Vagina (tissue), 2 donors: ENCODE measurements at regions not wholly inside any gene's neighbourhood (a gene's known extent, or its start where the extent isn't known, plus 50 kb on each side); places are given as distances from the start of the nearest gene placed in this dataset.

Experiments
- DNase-seq, 2 donors: peaks; one replicate each; pipeline ENCODE4 v3.0.0-alpha.2; 2017; ENCODE audit errors: extremely low spot score in 2 of 2
- H3K27ac ChIP-seq: fragments of 200-600 bp; sonication (generic); one replicate; pipeline ENCODE4 v1.5.1; 2019
- H3K27me3 ChIP-seq: fragments of 200-600 bp; sonication (generic); one replicate; pipeline ENCODE4 v1.5.1; 2019
- H3K36me3 ChIP-seq, 2 donors: fragments of 200-600 bp; sonication (generic); one replicate each; pipeline ENCODE4 v1.5.1; 2017 to 2019
- H3K4me1 ChIP-seq: fragments of 200-600 bp; sonication (generic); one replicate; pipeline ENCODE4 v1.5.1; 2019
- H3K4me3 ChIP-seq, 2 donors: fragments of 200-600 bp; sonication (generic); 1 replicate in 1 of 2; 2 replicates in 1 of 2; pipeline ENCODE4 v1.5.1; 2016 to 2019
- H3K9me3 ChIP-seq: fragments of 200-600 bp; sonication (generic); one replicate; pipeline ENCODE4 v1.5.1; 2019
- CTCF ChIP-seq, 3 experiments: fragments of 450-650 bp in 2 of 3; fragments of 200-600 bp in 1 of 3; sonication (generic) in 1 of 3; IDR thresholded peaks; one replicate each; pipeline ENCODE4 v1.5.1; 2017 to 2019; ENCODE audit warnings: antibody characterized with exemption in 3 of 3, mild to moderate bottlenecking in 2 of 3, moderate library complexity in 2 of 3
- POLR2A ChIP-seq, 2 donors: fragments of 450-650 bp; IDR thresholded peaks; one replicate each; pipeline ENCODE4 v1.6.1; 2017; ENCODE audit warnings: antibody characterized with exemption in 2 of 2, mild to moderate bottlenecking in 2 of 2, moderate library complexity in 2 of 2
- POLR2AphosphoS5 ChIP-seq, 2 donors: sonication (generic); formaldehyde crosslinking; IDR thresholded peaks; one replicate each; pipeline ENCODE4 v1.9.0; 2017; ENCODE audit warnings: antibody characterized with exemption in 2 of 2, mild to moderate bottlenecking in 2 of 2, low read depth in 1 of 2; ENCODE audit not compliant: insufficient read depth in 1 of 2
- intact Hi-C: fragments of 100-400 bp; cut with DNase I; formaldehyde crosslinking; loops from one replicate; pipeline ENCODE4 v1.15.1; 2023

GRCh38 chr9:38202336-38202938 lies 133.4 kb upstream of the SHB start:
- intact Hi-C loops, result no loop called here
- no peaks in the 10 kb centered on the region for H3K4me1 ChIP-seq
- H3K27ac ChIP-seq, result no peak overlapping the region
- DNase-seq, result peak in 1 of 2 donors; percentile 27
- no peaks in the 10 kb centered on the region for H3K9me3 ChIP-seq
- no peak overlapping the region for H3K4me3 ChIP-seq
- H3K36me3 ChIP-seq, result no peaks in the 10 kb centered on the region
- TF ChIP-seq POLR2AphosphoS5 (IDR thresholded peaks at IDR 0.05; ENCODE audit: insufficient read depth in 1 of 2, low read depth in 1 of 2) (no peak), CTCF (IDR thresholded peaks at IDR 0.05) (no peak), POLR2A (IDR thresholded peaks at IDR 0.05) (no peak)
- H3K27me3 ChIP-seq, result no peaks in the 10 kb centered on the region

- no peak overlapping the region for H3K27ac ChIP-seq
- no peak for DNase-seq
- peaks cover under 1% of the 10 kb centered on the region for H3K4me1 ChIP-seq
- H3K27me3 ChIP-seq, result no peaks in the 10 kb centered on the region
- no peaks in the 10 kb centered on the region for H3K36me3 ChIP-seq
- H3K9me3 ChIP-seq, result no peaks in the 10 kb centered on the region
- no peak for TF ChIP-seq POLR2AphosphoS5 (IDR thresholded peaks at IDR 0.05; ENCODE audit: insufficient read depth in 1 of 2, low read depth in 1 of 2)
- TF ChIP-seq CTCF (IDR thresholded peaks at IDR 0.05), result no peak
- TF ChIP-seq POLR2A (IDR thresholded peaks at IDR 0.05), result no peak
- H3K4me3 ChIP-seq, result no peak overlapping the region
- intact Hi-C loops, result no loop called here
Observed at GRCh38 chr9:38201844-38202243, 132.8 kb upstream of the SHB start.

- H3K4me1 ChIP-seq, result peaks cover 8% of the 10 kb centered on the region
- no peak for DNase-seq
- intact Hi-C loops, result no loop called here
- no peak for TF ChIP-seq CTCF (IDR thresholded peaks at IDR 0.05)
- TF ChIP-seq POLR2A (IDR thresholded peaks at IDR 0.05), result no peak
- no peak for TF ChIP-seq POLR2AphosphoS5 (IDR thresholded peaks at IDR 0.05; ENCODE audit: insufficient read depth in 1 of 2, low read depth in 1 of 2)
- H3K4me3 ChIP-seq, result no peak overlapping the region
- no peaks in the 10 kb centered on the region for H3K9me3 ChIP-seq
- no peaks in the 10 kb centered on the region for H3K27me3 ChIP-seq
- H3K27ac ChIP-seq, result no peak overlapping the region
- H3K36me3 ChIP-seq, result no peaks in the 10 kb centered on the region
Observed at GRCh38 chr9:38200431-38200830, 131.4 kb upstream of the SHB start.

GRCh38 chr9:38198140-38198539 lies 129.1 kb upstream of the SHB start:
- TF ChIP-seq POLR2A (IDR thresholded peaks at IDR 0.05) (no peak), POLR2AphosphoS5 (IDR thresholded peaks at IDR 0.05; ENCODE audit: insufficient read depth in 1 of 2, low read depth in 1 of 2) (no peak), CTCF (IDR thresholded peaks at IDR 0.05) (no peak)
- Histone ChIP-seq H3K4me3 (no peak overlapping the region), H3K27me3 (no peaks in the 10 kb centered on the region), H3K27ac (no peak overlapping the region), H3K4me1 (peaks cover 8% of the 10 kb centered on the region), H3K9me3 (no peaks in the 10 kb centered on the region), H3K36me3 (no peaks in the 10 kb centered on the region)
- intact Hi-C loops, result no loop called here
- DNase-seq, result no peak

- no peak overlapping the region for H3K4me3 ChIP-seq
- no peak for DNase-seq
- TF ChIP-seq POLR2AphosphoS5 (IDR thresholded peaks at IDR 0.05; ENCODE audit: insufficient read depth in 1 of 2, low read depth in 1 of 2), result no peak
- no peak for TF ChIP-seq POLR2A (IDR thresholded peaks at IDR 0.05)
- no peak for TF ChIP-seq CTCF (IDR thresholded peaks at IDR 0.05)
- H3K27me3 ChIP-seq, result no peaks in the 10 kb centered on the region
- no peaks in the 10 kb centered on the region for H3K9me3 ChIP-seq
- H3K27ac ChIP-seq, result no peak overlapping the region
- H3K4me1 ChIP-seq, result peaks cover 8% of the 10 kb centered on the region
- no peaks in the 10 kb centered on the region for H3K36me3 ChIP-seq
- intact Hi-C loops, result no loop called here
Observed at GRCh38 chr9:38196714-38197113, 127.7 kb upstream of the SHB start.
